ENCODE measurements at regions not wholly inside any gene's neighbourhood (a gene's known extent, or its start where the extent isn't known, plus 50 kb on each side); places are given as distances from the start of the nearest gene placed in this dataset.

DNA sequence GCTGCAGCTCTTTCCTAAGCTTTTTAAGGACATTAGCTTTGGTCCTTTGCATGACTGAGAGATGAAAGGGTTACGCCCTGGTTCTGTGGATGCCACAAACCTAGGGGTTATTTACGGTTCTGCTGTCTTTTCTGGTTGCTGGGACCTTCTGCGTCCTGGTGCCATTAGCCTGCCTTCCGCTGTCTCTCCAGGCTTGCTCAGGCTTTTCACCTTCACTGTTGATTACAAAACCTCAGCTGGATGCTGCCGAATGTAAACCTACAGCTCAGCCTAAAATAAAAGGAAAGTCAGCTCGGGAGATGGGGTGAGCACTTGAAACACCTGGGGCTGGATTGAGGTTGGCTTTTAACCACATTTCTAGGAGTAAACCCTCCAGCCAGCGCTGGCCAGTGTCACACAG lies 130.9 kb upstream of the ARHGAP28 start:
- intact Hi-C loops (cut with DNase I), result no loop called here
- H3K27me3 ChIP-seq, result no peaks in the 10 kb centered on the region
- TF ChIP-seq, protein P1, sequence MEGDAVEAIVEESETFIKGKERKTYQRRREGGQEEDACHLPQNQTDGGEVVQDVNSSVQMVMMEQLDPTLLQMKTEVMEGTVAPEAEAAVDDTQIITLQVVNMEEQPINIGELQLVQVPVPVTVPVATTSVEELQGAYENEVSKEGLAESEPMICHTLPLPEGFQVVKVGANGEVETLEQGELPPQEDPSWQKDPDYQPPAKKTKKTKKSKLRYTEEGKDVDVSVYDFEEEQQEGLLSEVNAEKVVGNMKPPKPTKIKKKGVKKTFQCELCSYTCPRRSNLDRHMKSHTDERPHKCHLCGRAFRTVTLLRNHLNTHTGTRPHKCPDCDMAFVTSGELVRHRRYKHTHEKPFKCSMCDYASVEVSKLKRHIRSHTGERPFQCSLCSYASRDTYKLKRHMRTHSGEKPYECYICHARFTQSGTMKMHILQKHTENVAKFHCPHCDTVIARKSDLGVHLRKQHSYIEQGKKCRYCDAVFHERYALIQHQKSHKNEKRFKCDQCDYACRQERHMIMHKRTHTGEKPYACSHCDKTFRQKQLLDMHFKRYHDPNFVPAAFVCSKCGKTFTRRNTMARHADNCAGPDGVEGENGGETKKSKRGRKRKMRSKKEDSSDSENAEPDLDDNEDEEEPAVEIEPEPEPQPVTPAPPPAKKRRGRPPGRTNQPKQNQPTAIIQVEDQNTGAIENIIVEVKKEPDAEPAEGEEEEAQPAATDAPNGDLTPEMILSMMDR (IDR thresholded peaks at IDR 0.05), result no peak
- no peaks in the 10 kb centered on the region for H3K36me3 ChIP-seq
- no peak overlapping the region for H3K9ac ChIP-seq (ENCODE audit: low read depth in 2 of 2, low read length in 2 of 2)
- no peaks in the 10 kb centered on the region for H3K9me3 ChIP-seq
- H3K4me3 ChIP-seq, result no peak overlapping the region
- no peaks in the 10 kb centered on the region for H3K4me1 ChIP-seq
- H3K27ac ChIP-seq, result no peak overlapping the region
- DNase-seq, result no peak

DNA sequence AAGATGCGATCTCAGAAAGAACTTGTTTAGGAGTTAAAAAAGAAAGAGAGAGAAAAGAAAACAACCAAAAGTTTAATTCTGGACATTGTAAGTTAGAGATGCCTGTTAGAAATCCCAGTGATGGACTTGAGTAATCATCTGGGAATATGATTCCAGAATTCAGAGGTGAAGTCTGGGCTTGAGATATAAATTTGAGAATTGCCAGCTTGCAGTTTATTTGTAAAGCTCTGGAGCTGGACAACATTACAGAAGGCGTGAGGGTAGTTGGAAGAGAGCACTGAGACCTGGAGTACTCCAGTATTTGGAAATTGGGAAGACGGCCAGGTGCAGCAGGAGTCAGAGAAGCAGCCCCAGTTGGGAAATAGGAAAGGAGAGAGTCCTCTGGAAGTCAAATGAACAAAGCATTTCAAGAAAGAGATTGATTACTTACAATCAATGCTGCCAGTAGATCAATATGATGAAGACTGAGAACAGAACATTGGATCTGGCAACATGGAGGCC lies 128.8 kb upstream of the ARHGAP28 start:
- no peak overlapping the region for H3K4me3 ChIP-seq
- intact Hi-C loops (cut with DNase I), result no loop called here
- H3K9me3 ChIP-seq, result no peaks in the 10 kb centered on the region
- H3K9ac ChIP-seq (ENCODE audit: low read depth in 2 of 2, low read length in 2 of 2), result no peak overlapping the region
- no peak overlapping the region for H3K27ac ChIP-seq
- H3K27me3 ChIP-seq, result no peaks in the 10 kb centered on the region
- no peaks in the 10 kb centered on the region for H3K36me3 ChIP-seq
- TF ChIP-seq, protein P1 (IDR thresholded peaks at IDR 0.05), result no peak
- no peak for DNase-seq
- H3K4me1 ChIP-seq, result no peaks in the 10 kb centered on the region

DNA sequence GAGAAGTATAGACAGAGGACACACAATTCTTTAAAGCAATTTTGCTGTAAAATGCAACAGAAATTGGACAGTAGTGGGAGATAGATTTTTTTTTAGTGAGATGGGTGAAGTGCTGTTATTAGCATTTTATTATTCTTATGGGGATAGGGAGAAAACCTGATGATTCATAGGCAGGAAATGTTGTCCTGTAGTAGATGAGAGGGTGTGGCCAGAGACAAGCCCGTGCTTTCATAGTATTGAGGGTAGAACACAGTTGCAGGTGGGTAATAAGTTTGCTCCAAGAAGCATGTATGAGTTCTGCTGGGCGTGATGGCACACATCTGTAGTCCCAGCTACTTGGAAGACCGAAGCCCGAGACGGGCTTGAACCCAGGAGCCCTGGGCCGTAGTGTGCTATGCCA lies 128.3 kb upstream of the ARHGAP28 start:
- Histone ChIP-seq H3K9me3 (no peaks in the 10 kb centered on the region), H3K27me3 (no peaks in the 10 kb centered on the region), H3K4me3 (no peak overlapping the region), H3K4me1 (no peaks in the 10 kb centered on the region), H3K36me3 (no peaks in the 10 kb centered on the region), H3K9ac (ENCODE audit: low read depth in 2 of 2, low read length in 2 of 2) (no peak overlapping the region), H3K27ac (no peak overlapping the region)
- no peak for DNase-seq
- TF ChIP-seq, protein P1 (IDR thresholded peaks at IDR 0.05), result no peak
- intact Hi-C loops (cut with DNase I), result no loop called here

DNA sequence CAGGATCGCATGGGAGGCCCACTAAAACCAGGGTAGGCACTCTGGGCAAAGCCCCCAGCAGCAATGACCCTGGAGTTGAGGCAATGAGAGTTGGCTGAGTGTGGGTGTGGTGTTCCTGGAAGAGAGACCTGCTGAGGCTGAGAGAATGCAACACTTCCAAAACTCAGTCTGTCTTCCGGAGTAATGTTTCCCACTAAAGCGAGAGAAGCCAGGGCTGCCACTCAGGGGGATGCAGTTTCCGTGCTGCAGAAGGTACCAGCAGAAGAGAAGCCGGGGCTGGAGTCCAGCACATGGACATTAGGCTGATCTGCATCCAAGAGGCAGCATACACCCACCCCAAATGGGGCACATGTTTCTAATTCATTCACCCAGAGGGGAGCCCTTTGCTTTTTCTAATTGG lies 127.2 kb upstream of the ARHGAP28 start:
- no peak for DNase-seq
- Histone ChIP-seq H3K27me3 (no peaks in the 10 kb centered on the region), H3K4me3 (no peak overlapping the region), H3K4me1 (no peaks in the 10 kb centered on the region), H3K27ac (no peak overlapping the region), H3K9ac (ENCODE audit: low read depth in 2 of 2, low read length in 2 of 2) (no peak overlapping the region), H3K36me3 (no peaks in the 10 kb centered on the region), H3K9me3 (no peaks in the 10 kb centered on the region)
- intact Hi-C loops (cut with DNase I), result no loop called here
- TF ChIP-seq, protein P1 (IDR thresholded peaks at IDR 0.05), result no peak

- TF ChIP-seq, protein P1 (IDR thresholded peaks at IDR 0.05), result no peak
- H3K4me1 ChIP-seq, result no peaks in the 10 kb centered on the region
- H3K27ac ChIP-seq, result no peak overlapping the region
- no peak overlapping the region for H3K4me3 ChIP-seq
- H3K36me3 ChIP-seq, result no peaks in the 10 kb centered on the region
- H3K9me3 ChIP-seq, result no peaks in the 10 kb centered on the region
- intact Hi-C loops (cut with DNase I), result no loop called here
- H3K9ac ChIP-seq (ENCODE audit: low read depth in 2 of 2, low read length in 2 of 2), result no peak overlapping the region
- H3K27me3 ChIP-seq, result no peaks in the 10 kb centered on the region
- no peak for DNase-seq
Observed at GRCh38 chr18:6604573-6604941, 125.0 kb upstream of the ARHGAP28 start.

Measured in colonic mucosa (tissue), 4 donors.